HPDE6-E6E7 (cell line): ENCODE measurements at regions not wholly inside any gene's neighbourhood (a gene's known extent, or its start where the extent isn't known, plus 50 kb on each side); places are given as distances from the start of the nearest gene placed in this dataset.
"Not testable (repeated sequence)": the region's sequence is repeated elsewhere in the genome, so short reads cannot be mapped to it uniquely, and the experiment has no call there.

Experiments used
- DNase-seq: peaks from one replicate; pipeline ENCODE4 v3.0.0; 2011; ENCODE audit warnings: missing footprints; ENCODE audit errors: extremely low spot score

- DNase-seq, result no peak
Measured at GRCh38 chr4:116143198-116143597, 942.2 kb downstream of the TRAM1L1 start.

- DNase-seq, result no peak
Measured at GRCh38 chr4:116132946-116133345, 952.4 kb downstream of the TRAM1L1 start.

GRCh38 chr4:116126794-116127193 is 958.6 kb downstream of the TRAM1L1 start:
- DNase-seq, result no peak

- DNase-seq, result peak; percentile 41
Measured at GRCh38 chr4:116122124-116122523, 963.3 kb downstream of the TRAM1L1 start.

- DNase-seq, result no peak
Measured at GRCh38 chr4:116118221-116118620, 967.2 kb downstream of the TRAM1L1 start.

- DNase-seq, result not testable (repeated sequence)
Measured at GRCh38 chr4:116112861-116113260, 972.5 kb downstream of the TRAM1L1 start.

GRCh38 chr4:116110713-116111112 is 974.7 kb downstream of the TRAM1L1 start:
- no peak for DNase-seq

GRCh38 chr4:116108606-116109005 is 976.8 kb downstream of the TRAM1L1 start:
- no peak for DNase-seq

GRCh38 chr4:116101321-116101720 is 984.1 kb downstream of the TRAM1L1 start:
- DNase-seq, result no peak

- peak; percentile 40 for DNase-seq
Measured at GRCh38 chr4:116099596-116099995, 985.8 kb downstream of the TRAM1L1 start.

- not testable (repeated sequence) for DNase-seq
Measured at GRCh38 chr4:116097353-116097752, 983.9 kb upstream of the NDST4 start.

GRCh38 chr4:116092961-116093360 is 979.5 kb upstream of the NDST4 start:
- DNase-seq, result peak; percentile 19

GRCh38 chr4:116088771-116089170 is 975.4 kb upstream of the NDST4 start:
- DNase-seq, result no peak

- no peak for DNase-seq
Measured at GRCh38 chr4:116082808-116083366, 969.5 kb upstream of the NDST4 start.

- no peak for DNase-seq
Measured at GRCh38 chr4:116073051-116073450, 959.6 kb upstream of the NDST4 start.

GRCh38 chr4:116070283-116070682 is 956.9 kb upstream of the NDST4 start:
- peak; percentile 3 for DNase-seq

GRCh38 chr4:116066711-116067245 is 953.4 kb upstream of the NDST4 start:
- no peak for DNase-seq

- no peak for DNase-seq
Measured at GRCh38 chr4:116064331-116064730, 950.9 kb upstream of the NDST4 start.

GRCh38 chr4:116059361-116059760 is 945.9 kb upstream of the NDST4 start:
- DNase-seq, result no peak

- no peak for DNase-seq
Measured at GRCh38 chr4:116058129-116058528, 944.7 kb upstream of the NDST4 start.

GRCh38 chr4:116055857-116056827 is 942.7 kb upstream of the NDST4 start:
- DNase-seq, result no peak

GRCh38 chr4:116027311-116027710 is 913.9 kb upstream of the NDST4 start:
- DNase-seq, result no peak
